ENCODE measurements at regions not wholly inside any gene's neighbourhood (a gene's known extent, or its start where the extent isn't known, plus 50 kb on each side); places are given as distances from the start of the nearest gene placed in this dataset.

- ChIA-PET CTCF (no interaction called here), POLR2A (no interaction called here)
- Histone ChIP-seq H3K36me3 (ENCODE audit: control insufficient read depth in 2 of 2, insufficient read depth in 1 of 2, low read length in 2 of 2) (no peaks in the 10 kb centered on the region), H3K4me3 (ENCODE audit: low read depth, low read length) (no peak overlapping the region), H3K27ac (ENCODE audit: extremely low read depth, low read depth, low read length) (no peak overlapping the region), H3K4me1 (ENCODE audit: control insufficient read depth, insufficient read depth, low read length) (no peaks in the 10 kb centered on the region), H3K9me3 (ENCODE audit: control insufficient read depth, insufficient read depth, low read depth, low read length) (no peaks in the 10 kb centered on the region)
- TF ChIP-seq REST (tag by site-specific recombination; IDR thresholded peaks at IDR 0.05) (no peak), ZFP41 (tag by site-specific recombination; IDR thresholded peaks at IDR 0.05; ENCODE audit: borderline replicate concordance) (no peak), PRDM1 (tag by site-specific recombination; IDR thresholded peaks at IDR 0.05) (no peak), ZNF391 (tag by site-specific recombination; IDR thresholded peaks at IDR 0.05; ENCODE audit: borderline replicate concordance, low read depth) (no peak), ZNF777 (tag by site-specific recombination; IDR thresholded peaks at IDR 0.05; ENCODE audit: borderline replicate concordance) (no peak), ZNF558 (tag by site-specific recombination; IDR thresholded peaks at IDR 0.05) (no peak), KLF1 (tag by site-specific recombination; IDR thresholded peaks at IDR 0.05) (no peak), ZNF701 (tag by site-specific recombination; IDR thresholded peaks at IDR 0.05) (no peak), ZNF184 (tag by site-specific recombination; IDR thresholded peaks at IDR 0.05) (no peak), ZFP69B (tag by site-specific recombination; IDR thresholded peaks at IDR 0.05) (no peak)
These were observed 332.7 kb downstream of the CASP12 start for GRCh38 chr11:104565583-104565961.

- Histone ChIP-seq H3K4me3 (ENCODE audit: low read depth, low read length) (no peak overlapping the region), H3K4me1 (ENCODE audit: control insufficient read depth, insufficient read depth, low read length) (no peaks in the 10 kb centered on the region), H3K27ac (ENCODE audit: extremely low read depth, low read depth, low read length) (no peak overlapping the region), H3K9me3 (ENCODE audit: control insufficient read depth, insufficient read depth, low read depth, low read length) (no peaks in the 10 kb centered on the region), H3K36me3 (ENCODE audit: control insufficient read depth in 2 of 2, insufficient read depth in 1 of 2, low read length in 2 of 2) (no peaks in the 10 kb centered on the region)
- ChIA-PET POLR2A (no interaction called here), CTCF (no interaction called here)
- TF ChIP-seq ZNF341 (tag by site-specific recombination; IDR thresholded peaks at IDR 0.05; ENCODE audit: low read depth) (no peak), GFI1B (tag by site-specific recombination; IDR thresholded peaks at IDR 0.05) (no peak), YY2 (tag by site-specific recombination; IDR thresholded peaks at IDR 0.05) (no peak), GLIS1 (tag by site-specific recombination; IDR thresholded peaks at IDR 0.05) (no peak), ZNF660 (tag by site-specific recombination; IDR thresholded peaks at IDR 0.05) (no peak), ZNF398 (tag by site-specific recombination; IDR thresholded peaks at IDR 0.05) (no peak), PRDM4 (tag by site-specific recombination; IDR thresholded peaks at IDR 0.05) (no peak), ZNF335 (tag by site-specific recombination; conservative IDR thresholded peaks at IDR 0.05) (no peak), ZSCAN18 (tag by site-specific recombination; IDR thresholded peaks at IDR 0.05) (no peak)
These were observed 333.2 kb downstream of the CASP12 start for GRCh38 chr11:104564921-104565582.

Data from HEK293 (cell line).